Chondrocyte (in vitro differentiated cells): ENCODE measurements at regions not wholly inside any gene's neighbourhood (a gene's known extent, or its start where the extent isn't known, plus 50 kb on each side); places are given as distances from the start of the nearest gene placed in this dataset.

Source experiments
- DNase-seq: peaks from one replicate; pipeline ENCODE4 v3.0.0; 2021; ENCODE audit warnings: mixed read lengths, low spot score
- H3K27ac Mint-ChIP-seq: one replicate; pipeline ENCODE4 v1.8.0; 2021; ENCODE audit warnings: mild to moderate bottlenecking, moderate library complexity, mixed read lengths; ENCODE audit not compliant: unreplicated experiment
- H3K27me3 Mint-ChIP-seq: 2 replicates; pipeline ENCODE4 v1.8.0; 2021; ENCODE audit warnings: low read depth, mixed read lengths
- H3K36me3 Mint-ChIP-seq: 2 replicates; pipeline ENCODE4 v1.8.0; 2021; ENCODE audit warnings: low read depth, mixed read lengths
- H3K4me1 Mint-ChIP-seq: 2 replicates; pipeline ENCODE4 v1.8.0; 2021; ENCODE audit warnings: low read depth, mild to moderate bottlenecking, mixed read lengths
- H3K4me3 Mint-ChIP-seq: one replicate; pipeline ENCODE4 v1.8.0; 2021; ENCODE audit warnings: mild to moderate bottlenecking, moderate library complexity, mixed read lengths; ENCODE audit not compliant: unreplicated experiment
- H3K9me3 Mint-ChIP-seq: 2 replicates; pipeline ENCODE4 v1.8.0; 2021; ENCODE audit warnings: low read depth, mixed read lengths
- TF ChIP-seq, protein P1 (sequence below): fragments of 200-600 bp; sonication (generic); IDR thresholded peaks from 2 replicates; pipeline ENCODE4 v1.5.0; 2021; ENCODE audit warnings: antibody characterized with exemption, mild to moderate bottlenecking, moderate library complexity

DNA sequence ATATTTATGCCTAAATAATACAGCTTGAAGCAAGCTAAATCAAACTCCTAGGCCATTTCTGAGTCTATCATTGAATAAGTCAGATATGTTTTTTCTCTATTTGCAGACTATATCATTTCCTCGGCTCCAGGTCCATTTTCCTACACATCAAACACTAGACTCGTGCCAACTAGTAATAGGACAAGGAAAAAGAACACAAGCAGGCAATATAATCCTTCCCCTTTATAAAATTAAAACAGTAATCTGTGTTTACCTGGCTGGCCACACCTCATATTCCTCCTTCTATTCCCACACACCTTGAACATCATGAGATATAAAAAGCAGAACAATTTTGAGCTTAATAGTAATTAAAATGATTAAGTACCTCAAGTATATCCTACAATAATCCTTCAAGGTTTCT lies 325.7 kb downstream of the TFEC start:
- Mint-ChIP-seq H3K36me3 (no peaks in the 10 kb centered on the region), H3K4me3 (no peak overlapping the region), H3K27ac (no peak overlapping the region), H3K9me3 (no peaks in the 10 kb centered on the region), H3K27me3 (peaks cover 3% of the 10 kb centered on the region), H3K4me1 (no peaks in the 10 kb centered on the region)
- TF ChIP-seq, protein P1, sequence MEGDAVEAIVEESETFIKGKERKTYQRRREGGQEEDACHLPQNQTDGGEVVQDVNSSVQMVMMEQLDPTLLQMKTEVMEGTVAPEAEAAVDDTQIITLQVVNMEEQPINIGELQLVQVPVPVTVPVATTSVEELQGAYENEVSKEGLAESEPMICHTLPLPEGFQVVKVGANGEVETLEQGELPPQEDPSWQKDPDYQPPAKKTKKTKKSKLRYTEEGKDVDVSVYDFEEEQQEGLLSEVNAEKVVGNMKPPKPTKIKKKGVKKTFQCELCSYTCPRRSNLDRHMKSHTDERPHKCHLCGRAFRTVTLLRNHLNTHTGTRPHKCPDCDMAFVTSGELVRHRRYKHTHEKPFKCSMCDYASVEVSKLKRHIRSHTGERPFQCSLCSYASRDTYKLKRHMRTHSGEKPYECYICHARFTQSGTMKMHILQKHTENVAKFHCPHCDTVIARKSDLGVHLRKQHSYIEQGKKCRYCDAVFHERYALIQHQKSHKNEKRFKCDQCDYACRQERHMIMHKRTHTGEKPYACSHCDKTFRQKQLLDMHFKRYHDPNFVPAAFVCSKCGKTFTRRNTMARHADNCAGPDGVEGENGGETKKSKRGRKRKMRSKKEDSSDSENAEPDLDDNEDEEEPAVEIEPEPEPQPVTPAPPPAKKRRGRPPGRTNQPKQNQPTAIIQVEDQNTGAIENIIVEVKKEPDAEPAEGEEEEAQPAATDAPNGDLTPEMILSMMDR, result no peak
- DNase-seq, result no peak

DNA sequence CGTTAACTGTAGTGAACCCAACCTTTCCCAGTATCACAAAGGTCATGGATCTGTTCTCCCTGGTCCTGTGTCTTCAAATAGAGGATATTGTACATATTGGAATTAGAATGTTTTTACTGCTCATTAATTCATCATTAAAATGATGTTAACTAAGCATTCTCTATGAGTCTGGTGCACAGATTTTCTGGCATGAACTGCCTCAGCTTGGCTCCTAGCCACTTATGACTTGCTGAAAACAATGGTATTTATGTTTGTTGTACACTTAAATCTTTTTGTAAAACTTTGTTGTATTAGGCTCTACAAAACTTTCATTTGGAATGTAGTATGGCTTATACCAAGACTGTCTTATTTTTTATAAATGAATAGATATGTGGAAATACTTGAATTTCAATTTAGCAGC lies 329.4 kb downstream of the TFEC start:
- Mint-ChIP-seq H3K9me3 (no peaks in the 10 kb centered on the region), H3K27ac (no peak overlapping the region), H3K4me1 (no peaks in the 10 kb centered on the region), H3K36me3 (no peaks in the 10 kb centered on the region), H3K27me3 (peaks cover 3% of the 10 kb centered on the region), H3K4me3 (no peak overlapping the region)
- DNase-seq, result no peak
- TF ChIP-seq, protein P1, result no peak

DNA sequence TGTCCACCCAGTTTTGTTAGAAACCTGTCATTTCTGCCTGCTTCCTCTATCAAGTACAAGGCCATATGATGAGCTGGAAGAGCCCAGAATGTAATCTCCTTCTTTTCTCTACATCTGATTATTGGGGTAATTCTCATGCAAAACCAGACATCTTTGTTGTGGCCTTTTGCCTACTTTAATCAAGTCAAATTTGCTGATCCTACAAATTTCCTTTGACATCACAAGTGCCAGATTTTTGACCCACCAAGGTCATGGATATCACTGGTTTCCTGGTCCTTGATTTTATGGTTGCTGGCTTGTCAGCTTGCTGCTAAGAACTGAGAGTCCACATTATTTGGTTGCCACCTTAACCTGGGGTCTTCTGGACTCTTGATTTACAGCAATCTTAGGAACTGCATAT lies 336.1 kb downstream of the TFEC start:
- no peak overlapping the region for H3K4me3 Mint-ChIP-seq
- no peaks in the 10 kb centered on the region for H3K27me3 Mint-ChIP-seq
- no peak overlapping the region for H3K27ac Mint-ChIP-seq
- DNase-seq, result no peak
- TF ChIP-seq, protein P1, result no peak
- H3K4me1 Mint-ChIP-seq, result no peaks in the 10 kb centered on the region
- peaks cover 2% of the 10 kb centered on the region for H3K36me3 Mint-ChIP-seq
- H3K9me3 Mint-ChIP-seq, result no peaks in the 10 kb centered on the region

DNA sequence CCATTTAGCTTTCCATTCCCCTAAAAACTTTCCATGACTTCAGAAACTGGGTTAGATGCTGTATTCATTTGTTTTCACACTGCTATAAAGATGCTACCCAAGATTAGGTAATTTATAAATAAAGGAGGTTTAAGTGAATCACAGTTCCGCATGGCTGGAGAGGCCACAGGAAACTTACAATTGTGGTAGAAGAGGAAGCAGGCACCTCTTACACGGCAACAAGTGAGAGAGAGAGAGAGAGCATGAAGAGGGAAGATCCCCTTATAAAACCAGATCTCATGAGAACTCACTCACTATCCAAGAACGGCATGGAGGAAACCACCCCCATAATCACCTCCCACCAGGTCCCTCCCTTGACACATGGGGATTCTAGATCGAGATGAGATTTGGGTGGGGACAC lies 336.8 kb downstream of the TFEC start:
- no peaks in the 10 kb centered on the region for H3K4me1 Mint-ChIP-seq
- H3K4me3 Mint-ChIP-seq, result no peak overlapping the region
- TF ChIP-seq, protein P1, result no peak
- H3K27me3 Mint-ChIP-seq, result no peaks in the 10 kb centered on the region
- no peaks in the 10 kb centered on the region for H3K9me3 Mint-ChIP-seq
- no peak overlapping the region for H3K27ac Mint-ChIP-seq
- DNase-seq, result no peak
- H3K36me3 Mint-ChIP-seq, result peaks cover 2% of the 10 kb centered on the region

DNA sequence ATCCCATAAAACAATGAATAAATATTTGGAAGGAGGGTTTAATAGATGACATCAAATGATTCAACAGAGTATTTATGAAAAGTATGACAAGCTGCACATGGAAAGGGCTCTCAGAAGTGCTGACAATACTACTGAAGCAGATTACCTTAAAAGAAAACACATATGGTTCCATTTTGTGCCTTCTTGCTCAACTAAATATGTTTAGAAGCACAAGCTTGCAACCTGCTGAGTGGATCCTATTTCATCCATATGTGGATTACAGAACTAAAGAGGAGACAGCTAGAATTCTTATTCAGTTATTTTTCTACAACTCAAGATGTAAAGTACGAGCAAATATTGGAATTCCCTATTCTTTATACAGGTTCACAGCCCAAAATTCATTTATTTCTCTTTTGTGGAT lies 340.6 kb downstream of the TFEC start:
- TF ChIP-seq, protein P1, result no peak
- Mint-ChIP-seq H3K4me3 (no peak overlapping the region), H3K36me3 (peaks cover 2% of the 10 kb centered on the region), H3K4me1 (no peaks in the 10 kb centered on the region), H3K27me3 (no peaks in the 10 kb centered on the region), H3K9me3 (no peaks in the 10 kb centered on the region), H3K27ac (no peak overlapping the region)
- DNase-seq, result no peak
